C4-2B (cell line): ENCODE measurements at regions not wholly inside any gene's neighbourhood (a gene's known extent, or its start where the extent isn't known, plus 50 kb on each side); places are given as distances from the start of the nearest gene placed in this dataset.

Source experiments
- CTCF ChIP-seq: fragments of 450-650 bp; conservative IDR thresholded peaks from 2 replicates; pipeline ENCODE4 v1.5.1; 2017; ENCODE audit warnings: mild to moderate bottlenecking
- ZFX ChIP-seq: fragments of 450-650 bp; IDR thresholded peaks from 2 replicates; pipeline ENCODE4 v1.6.1; 2017

- TF ChIP-seq CTCF, result no peak
- TF ChIP-seq ZFX, result no peak
Observed at GRCh38 chr15:39125226-39125625, 455.7 kb upstream of the THBS1 start.
